GM18909 (cell line): ENCODE measurements at regions not wholly inside any gene's neighbourhood (a gene's known extent, or its start where the extent isn't known, plus 50 kb on each side); places are given as distances from the start of the nearest gene placed in this dataset.
"Not testable (repeated sequence)": the region's sequence is repeated elsewhere in the genome, so short reads cannot be mapped to it uniquely, and the experiment has no call there.

ENCODE experiments used
- ATAC-seq: cut with Tn5 transposase; IDR thresholded peaks from one replicate; pipeline ENCODE4 v1.9.1; 2021; ENCODE audit warnings: mild to moderate bottlenecking; ENCODE audit not compliant: unreplicated experiment, poor library complexity

- no peak for ATAC-seq
These were observed 71.4 kb upstream of the PRSS16 start for GRCh38 chr6:27176096-27176495.

GRCh38 chr6:27176523-27177484 is 70.7 kb upstream of the PRSS16 start:
- ATAC-seq: peak; percentile 44

- peak; percentile 77 for ATAC-seq
These were observed 69.8 kb upstream of the PRSS16 start for GRCh38 chr6:27177485-27178406.

GRCh38 chr6:27178407-27178730 is 69.1 kb upstream of the PRSS16 start:
- ATAC-seq: peak; percentile 13

- ATAC-seq: no peak
These were observed 68.6 kb upstream of the PRSS16 start for GRCh38 chr6:27178860-27179259.

- ATAC-seq: no peak
These were observed 64.3 kb upstream of the PRSS16 start for GRCh38 chr6:27183060-27183832.

- ATAC-seq: no peak
These were observed 60.1 kb upstream of the PRSS16 start for GRCh38 chr6:27187231-27188060.

GRCh38 chr6:27188061-27188884 is 59.2 kb upstream of the PRSS16 start:
- ATAC-seq: peak; percentile 88

GRCh38 chr6:27188885-27189418 is 58.5 kb upstream of the PRSS16 start:
- ATAC-seq: peak; percentile 80

- ATAC-seq: no peak
These were observed 57.4 kb upstream of the PRSS16 start for GRCh38 chr6:27190126-27190525.

GRCh38 chr6:27194453-27194852 is 53.0 kb upstream of the PRSS16 start:
- ATAC-seq: not testable (repeated sequence)

- ATAC-seq: not testable (repeated sequence)
These were observed 52.0 kb upstream of the PRSS16 start for GRCh38 chr6:27195547-27195946.
